Natural killer cell (primary cell): ENCODE measurements at regions not wholly inside any gene's neighbourhood (a gene's known extent, or its start where the extent isn't known, plus 50 kb on each side); places are given as distances from the start of the nearest gene placed in this dataset.

Source experiments
- ATAC-seq, 3 donors: fragments of 150-1000 bp in 2 of 3; fragments of 200-7000 bp in 1 of 3; cut with Tn5 transposase; 1 replicate in 1 of 3; 2 replicates in 2 of 3; pipeline ENCODE4 v1.10.0; 2021; ENCODE audit warnings: mild to moderate bottlenecking in 2 of 3, moderate library complexity in 2 of 3
- DNase-seq, 2 donors: peaks; one replicate each; pipeline versions ENCODE4 v3.0.0 to v3.0.0-alpha.2; 2013 to 2021; ENCODE audit warnings: mixed read lengths in 1 of 2
- H3K27ac ChIP-seq: one replicate; pipeline ENCODE4 v1.5.1; 2013; ENCODE audit warnings: mild to moderate bottlenecking, low read length
- H3K27me3 ChIP-seq: one replicate; pipeline ENCODE4 v1.6.1; 2013; ENCODE audit warnings: low read length; ENCODE audit not compliant: control insufficient read depth, insufficient read depth
- H3K36me3 ChIP-seq: one replicate; pipeline ENCODE4 v1.6.1; 2013; ENCODE audit warnings: low read length; ENCODE audit not compliant: control insufficient read depth, insufficient read depth
- H3K4me1 ChIP-seq: one replicate; pipeline ENCODE4 v1.6.1; 2013; ENCODE audit warnings: low read length; ENCODE audit not compliant: control insufficient read depth, insufficient read depth
- H3K4me3 ChIP-seq: one replicate; pipeline ENCODE4 v1.5.1; 2013; ENCODE audit warnings: low read length
- H3K9me3 ChIP-seq: one replicate; pipeline ENCODE4 v1.6.1; 2013; ENCODE audit warnings: low read length; ENCODE audit not compliant: control insufficient read depth, insufficient read depth
- H3K27ac Mint-ChIP-seq, 2 donors: one replicate each; pipeline ENCODE4 v1.8.0; 2022; ENCODE audit warnings: mild to moderate bottlenecking in 2 of 2, mixed read lengths in 2 of 2, moderate library complexity in 1 of 2
- H3K27me3 Mint-ChIP-seq, 2 donors: one replicate each; pipeline ENCODE4 v1.8.0; 2022; ENCODE audit warnings: low read depth in 2 of 2, mixed read lengths in 2 of 2
- H3K36me3 Mint-ChIP-seq: one replicate; pipeline ENCODE4 v1.8.0; 2022; ENCODE audit warnings: mixed read lengths
- H3K4me1 Mint-ChIP-seq, 2 donors: one replicate each; pipeline ENCODE4 v1.8.0; 2022; ENCODE audit warnings: mixed read lengths in 2 of 2
- H3K4me3 Mint-ChIP-seq: one replicate; pipeline ENCODE4 v1.8.0; 2022; ENCODE audit warnings: mild to moderate bottlenecking, moderate library complexity, mixed read lengths
- H3K9me3 Mint-ChIP-seq, 2 donors: one replicate each; pipeline ENCODE4 v1.8.0; 2022; ENCODE audit warnings: mixed read lengths in 2 of 2
- WGBS: methylation state at CpG from one replicate; pipeline ENCODE4 v1.1.7; 2013; ENCODE audit warnings: missing lambda C conversion rate; ENCODE audit not compliant: insufficient coverage; 5-methylcytosine and 5-hydroxymethylcytosine counted together
- intact Hi-C: fragments of 100-400 bp; cut with micrococcal nuclease; formaldehyde crosslinking; loops from one replicate; pipeline ENCODE4 v1.14.2; 2022
- TF ChIP-seq, protein P1 (sequence below): fragments of 200-600 bp; IDR thresholded peaks from one replicate; pipeline ENCODE4 v1.8.0; 2022; ENCODE audit warnings: antibody characterized with exemption

DNA sequence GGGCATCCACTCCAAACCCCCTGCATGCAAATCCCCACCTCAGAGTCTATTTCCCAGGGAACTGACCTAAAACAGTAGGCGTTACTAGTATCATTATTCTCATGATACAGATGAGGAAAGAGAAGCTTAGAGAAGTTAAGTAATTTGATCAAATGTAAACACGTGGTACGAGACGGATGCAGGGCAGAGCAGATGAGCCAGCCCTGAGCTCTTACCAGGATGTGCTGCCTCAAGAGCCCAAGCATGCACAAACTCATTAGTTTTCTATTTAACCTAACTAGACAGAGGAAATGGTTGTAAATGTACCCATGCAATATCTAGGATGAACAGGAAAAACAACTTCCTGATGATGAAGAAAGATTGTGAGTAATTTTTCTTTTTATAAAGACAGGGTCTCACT lies 173.3 kb upstream of the RASSF8 start:
- intact Hi-C loops, result no loop called here
- Histone ChIP-seq H3K4me3 (no peak overlapping the region), H3K4me1 (no peaks in the 10 kb centered on the region), H3K36me3 (no peaks in the 10 kb centered on the region), H3K27ac (no peak overlapping the region), H3K9me3 (no peaks in the 10 kb centered on the region), H3K27me3 (no peaks in the 10 kb centered on the region)
- Mint-ChIP-seq H3K4me1 (no peaks in the 10 kb centered on the region), H3K9me3 (no peaks in the 10 kb centered on the region), H3K4me3 (no peak overlapping the region), H3K36me3 (no peaks in the 10 kb centered on the region), H3K27ac (no peak overlapping the region), H3K27me3 (peaks cover 0 to 14% of the 10 kb centered on the region in 2 donors)
- ATAC-seq, result no peak
- TF ChIP-seq, protein P1, sequence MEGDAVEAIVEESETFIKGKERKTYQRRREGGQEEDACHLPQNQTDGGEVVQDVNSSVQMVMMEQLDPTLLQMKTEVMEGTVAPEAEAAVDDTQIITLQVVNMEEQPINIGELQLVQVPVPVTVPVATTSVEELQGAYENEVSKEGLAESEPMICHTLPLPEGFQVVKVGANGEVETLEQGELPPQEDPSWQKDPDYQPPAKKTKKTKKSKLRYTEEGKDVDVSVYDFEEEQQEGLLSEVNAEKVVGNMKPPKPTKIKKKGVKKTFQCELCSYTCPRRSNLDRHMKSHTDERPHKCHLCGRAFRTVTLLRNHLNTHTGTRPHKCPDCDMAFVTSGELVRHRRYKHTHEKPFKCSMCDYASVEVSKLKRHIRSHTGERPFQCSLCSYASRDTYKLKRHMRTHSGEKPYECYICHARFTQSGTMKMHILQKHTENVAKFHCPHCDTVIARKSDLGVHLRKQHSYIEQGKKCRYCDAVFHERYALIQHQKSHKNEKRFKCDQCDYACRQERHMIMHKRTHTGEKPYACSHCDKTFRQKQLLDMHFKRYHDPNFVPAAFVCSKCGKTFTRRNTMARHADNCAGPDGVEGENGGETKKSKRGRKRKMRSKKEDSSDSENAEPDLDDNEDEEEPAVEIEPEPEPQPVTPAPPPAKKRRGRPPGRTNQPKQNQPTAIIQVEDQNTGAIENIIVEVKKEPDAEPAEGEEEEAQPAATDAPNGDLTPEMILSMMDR, result no peak
- DNase-seq, result no peak
- 48% methylated on average over 4 of the region's 4 CpGs for WGBS

DNA sequence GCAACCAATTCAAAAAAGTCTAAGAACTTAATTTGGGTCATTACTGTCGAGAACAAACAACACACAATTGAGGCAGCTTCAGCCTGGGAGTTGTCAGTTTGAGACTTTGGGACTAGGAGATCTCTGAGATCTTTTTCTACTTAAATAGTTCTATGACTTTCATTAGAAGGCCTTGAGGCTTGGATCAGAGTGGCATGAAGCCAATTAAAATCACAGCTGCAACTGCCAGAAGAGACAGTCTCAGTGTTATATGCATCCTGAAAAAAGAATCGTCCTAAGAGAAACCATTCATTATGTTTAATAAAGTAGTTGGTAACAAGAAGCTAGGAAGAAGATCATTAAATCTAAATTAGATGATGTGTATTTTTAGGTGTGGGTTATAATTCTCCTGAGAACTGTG lies 170.8 kb upstream of the RASSF8 start:
- Histone ChIP-seq H3K4me1 (no peaks in the 10 kb centered on the region), H3K27ac (no peak overlapping the region), H3K4me3 (no peak overlapping the region), H3K36me3 (no peaks in the 10 kb centered on the region), H3K27me3 (no peaks in the 10 kb centered on the region), H3K9me3 (no peaks in the 10 kb centered on the region)
- Mint-ChIP-seq H3K27me3 (peaks cover 3 to 14% of the 10 kb centered on the region in 2 donors), H3K9me3 (no peaks in the 10 kb centered on the region), H3K27ac (no peak overlapping the region), H3K4me1 (no peaks in the 10 kb centered on the region), H3K4me3 (no peak overlapping the region), H3K36me3 (no peaks in the 10 kb centered on the region)
- DNase-seq, result no peak
- 73% methylated on average over 1 of the region's 2 CpGs for WGBS
- intact Hi-C loops, result no loop called here
- TF ChIP-seq, protein P1, result no peak
- no peak for ATAC-seq

DNA sequence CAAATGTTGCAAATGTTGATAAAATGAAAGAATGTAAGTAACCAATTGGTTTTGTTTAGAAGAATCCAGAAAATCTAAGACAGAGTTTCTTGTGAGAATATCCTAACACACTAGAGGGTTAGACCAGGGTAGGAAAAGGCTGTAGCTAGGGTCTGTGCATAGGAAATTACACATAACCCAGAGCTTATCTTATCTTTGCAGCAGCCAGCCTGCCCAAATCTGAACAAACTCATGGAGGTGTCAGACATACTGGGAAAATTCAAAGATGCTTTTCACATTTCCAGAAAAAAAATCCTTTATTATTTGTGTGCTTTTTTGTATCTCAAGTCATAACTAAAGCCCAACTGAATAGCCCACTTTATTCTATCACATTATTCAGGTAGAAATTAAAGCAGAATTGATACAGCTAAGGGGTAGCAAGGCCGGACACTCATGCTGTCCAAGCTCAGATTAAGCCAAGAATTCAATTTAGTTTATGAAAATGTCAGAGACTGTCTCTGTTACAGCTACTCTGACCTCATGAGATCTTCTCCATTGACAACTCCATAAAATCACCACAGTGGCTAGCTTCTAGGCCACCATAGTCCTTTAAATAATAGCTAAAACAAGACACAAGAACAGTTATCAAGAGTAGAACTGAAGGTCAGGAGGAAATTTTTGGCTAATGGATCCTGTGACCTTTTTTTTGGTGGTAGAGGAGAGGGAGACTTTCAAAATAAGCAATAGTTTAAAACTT lies 169.6 kb upstream of the RASSF8 start:
- ATAC-seq (no peak), DNase-seq (no peak)
- H3K4me3 Mint-ChIP-seq, result no peak overlapping the region
- Histone ChIP-seq H3K4me3 (no peak overlapping the region), H3K4me1 (no peaks in the 10 kb centered on the region), H3K9me3 (no peaks in the 10 kb centered on the region), H3K27me3 (no peaks in the 10 kb centered on the region), H3K36me3 (no peaks in the 10 kb centered on the region), H3K27ac (no peak overlapping the region)
- H3K9me3 Mint-ChIP-seq, result no peaks in the 10 kb centered on the region
- no peak overlapping the region for H3K27ac Mint-ChIP-seq
- peaks cover 4 to 11% of the 10 kb centered on the region in 2 donors for H3K27me3 Mint-ChIP-seq
- intact Hi-C loops, result no loop called here
- TF ChIP-seq, protein P1, result no peak
- H3K4me1 Mint-ChIP-seq, result no peaks in the 10 kb centered on the region
- no peaks in the 10 kb centered on the region for H3K36me3 Mint-ChIP-seq
- WGBS, result 81% methylated on average over 1 of the region's 1 CpG

DNA sequence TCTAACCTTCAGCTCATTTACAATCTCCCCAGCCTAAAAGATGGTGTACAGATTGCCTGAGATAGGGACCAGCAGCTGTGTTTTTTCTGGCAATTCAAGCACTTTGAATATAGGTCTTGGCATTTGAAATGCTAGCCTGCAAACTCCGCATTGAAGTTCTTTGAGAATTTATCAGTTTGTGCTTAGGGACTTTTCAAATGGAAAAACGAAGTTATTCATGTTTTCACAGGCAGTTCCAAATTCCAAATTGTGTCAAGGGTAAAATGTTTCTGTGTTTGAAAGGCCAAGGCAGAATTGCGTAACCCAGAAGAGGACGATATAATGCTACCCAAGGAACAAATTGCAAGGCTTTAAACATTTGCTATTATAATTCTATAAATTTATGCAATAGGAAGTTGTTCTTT lies 168.9 kb upstream of the RASSF8 start:
- ATAC-seq, result no peak

More for the DNA sequence above, 168.9 kb upstream of the RASSF8 start:
- Histone ChIP-seq H3K27me3 (no peaks in the 10 kb centered on the region), H3K4me1 (no peaks in the 10 kb centered on the region), H3K36me3 (no peaks in the 10 kb centered on the region), H3K4me3 (no peak overlapping the region), H3K27ac (no peak overlapping the region), H3K9me3 (no peaks in the 10 kb centered on the region)
- WGBS, result 72% methylated on average over 2 of the region's 4 CpGs
- DNase-seq, result no peak
- no peaks in the 10 kb centered on the region for H3K36me3 Mint-ChIP-seq
- peaks cover 4 to 5% of the 10 kb centered on the region in 2 donors for H3K27me3 Mint-ChIP-seq
- TF ChIP-seq, protein P1, result no peak
- no peaks in the 10 kb centered on the region for H3K9me3 Mint-ChIP-seq
- intact Hi-C loops, result no loop called here
- no peaks in the 10 kb centered on the region for H3K4me1 Mint-ChIP-seq
- no peak overlapping the region for H3K4me3 Mint-ChIP-seq
- no peak overlapping the region for H3K27ac Mint-ChIP-seq
